Peyer's patch (tissue), 4 donors: ENCODE measurements at regions not wholly inside any gene's neighbourhood (a gene's known extent, or its start where the extent isn't known, plus 50 kb on each side); places are given as distances from the start of the nearest gene placed in this dataset.

Experiments
- POLR2A ChIP-seq, 2 donors: fragments of 450-650 bp; IDR thresholded peaks; one replicate each; pipeline ENCODE4 v1.5.1; 2017; ENCODE audit warnings: antibody characterized with exemption in 2 of 2, mild to moderate bottlenecking in 2 of 2, moderate library complexity in 2 of 2
- TF ChIP-seq, protein P1 (sequence below), 6 experiments: fragments of 450-650 bp in 4 of 6; fragments of 200-600 bp in 2 of 6; sonication (generic) in 1 of 6; IDR thresholded peaks; one replicate each; pipeline ENCODE4 v1.5.1; 2017 to 2019; ENCODE audit warnings: antibody characterized with exemption in 6 of 6, mild to moderate bottlenecking in 3 of 6, moderate library complexity in 1 of 6

- TF ChIP-seq, protein P1, sequence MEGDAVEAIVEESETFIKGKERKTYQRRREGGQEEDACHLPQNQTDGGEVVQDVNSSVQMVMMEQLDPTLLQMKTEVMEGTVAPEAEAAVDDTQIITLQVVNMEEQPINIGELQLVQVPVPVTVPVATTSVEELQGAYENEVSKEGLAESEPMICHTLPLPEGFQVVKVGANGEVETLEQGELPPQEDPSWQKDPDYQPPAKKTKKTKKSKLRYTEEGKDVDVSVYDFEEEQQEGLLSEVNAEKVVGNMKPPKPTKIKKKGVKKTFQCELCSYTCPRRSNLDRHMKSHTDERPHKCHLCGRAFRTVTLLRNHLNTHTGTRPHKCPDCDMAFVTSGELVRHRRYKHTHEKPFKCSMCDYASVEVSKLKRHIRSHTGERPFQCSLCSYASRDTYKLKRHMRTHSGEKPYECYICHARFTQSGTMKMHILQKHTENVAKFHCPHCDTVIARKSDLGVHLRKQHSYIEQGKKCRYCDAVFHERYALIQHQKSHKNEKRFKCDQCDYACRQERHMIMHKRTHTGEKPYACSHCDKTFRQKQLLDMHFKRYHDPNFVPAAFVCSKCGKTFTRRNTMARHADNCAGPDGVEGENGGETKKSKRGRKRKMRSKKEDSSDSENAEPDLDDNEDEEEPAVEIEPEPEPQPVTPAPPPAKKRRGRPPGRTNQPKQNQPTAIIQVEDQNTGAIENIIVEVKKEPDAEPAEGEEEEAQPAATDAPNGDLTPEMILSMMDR (IDR thresholded peaks at IDR 0.05), result no peak
- TF ChIP-seq POLR2A (IDR thresholded peaks at IDR 0.05), result no peak
Observed at GRCh38 chr3:135393898-135394525, 571.5 kb upstream of the PPP2R3A start.
